Umbilical cord (tissue), 1 donor: ENCODE measurements at regions not wholly inside any gene's neighbourhood (a gene's known extent, or its start where the extent isn't known, plus 50 kb on each side); places are given as distances from the start of the nearest gene placed in this dataset.
"Not testable (repeated sequence)": the region's sequence is repeated elsewhere in the genome, so short reads cannot be mapped to it uniquely, and the experiment has no call there.

ENCODE experiments used
- DNase-seq: peaks from one replicate; pipeline ENCODE4 v3.0.0-alpha.2; 2015; ENCODE audit warnings: low spot score

DNA sequence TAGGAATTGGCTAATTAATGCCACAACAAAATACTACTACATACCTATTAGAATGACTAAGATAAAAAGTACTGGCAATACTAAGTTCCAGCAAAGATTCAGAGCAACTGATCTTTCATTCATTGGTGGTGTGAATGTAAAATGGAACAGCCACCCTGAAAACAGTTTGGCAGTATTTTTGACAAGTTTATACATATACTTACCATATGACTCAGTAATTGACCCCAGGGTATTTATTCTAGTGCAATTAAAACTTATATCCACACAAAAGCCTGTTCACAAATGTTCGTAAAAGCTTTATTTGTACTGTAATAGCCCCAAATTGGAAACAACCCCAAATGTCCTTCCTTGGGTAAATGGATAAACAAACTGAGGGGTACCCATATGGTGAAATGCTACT is 270.8 kb upstream of the ACTBL2 start:
- DNase-seq, result no peak

DNA sequence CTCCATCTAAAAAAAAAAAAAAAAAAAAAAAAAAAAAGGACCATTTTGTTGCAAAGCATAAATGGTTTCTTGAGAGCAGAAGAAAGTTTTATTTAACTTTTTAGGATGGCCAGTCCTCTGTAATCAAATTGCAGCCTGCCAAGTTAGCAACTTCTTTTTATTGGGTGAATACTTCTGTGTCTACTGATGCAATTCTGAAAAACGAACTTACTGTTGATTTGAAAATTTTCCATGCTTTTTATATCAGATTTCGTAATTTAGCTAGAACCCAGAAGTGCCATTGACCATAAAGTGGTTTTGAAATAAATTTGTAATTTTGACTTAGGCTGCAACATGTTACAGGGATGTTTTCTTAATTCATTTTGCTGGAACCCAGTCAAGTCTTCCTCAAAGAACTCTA is 269.1 kb upstream of the ACTBL2 start:
- DNase-seq, result no peak

DNA sequence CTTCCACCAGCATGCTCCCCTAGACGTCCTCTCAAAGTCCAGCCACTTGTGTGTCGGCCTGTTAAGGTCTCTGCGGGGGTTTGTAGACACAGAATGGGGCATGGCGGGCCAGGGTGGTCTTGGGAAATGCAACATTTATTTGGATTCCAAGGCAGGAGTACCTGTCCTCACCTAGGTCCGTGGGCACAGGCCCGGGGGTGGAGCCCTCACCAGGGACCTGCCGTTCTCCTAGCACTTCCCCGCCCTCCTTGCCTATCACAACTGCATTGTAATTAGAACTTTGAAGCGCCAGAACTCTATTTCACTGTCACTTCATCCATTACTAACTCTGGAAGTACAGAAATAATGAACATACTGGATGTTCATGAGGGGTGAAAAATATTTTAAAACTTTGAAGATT is 268.3 kb upstream of the ACTBL2 start:
- no peak for DNase-seq

GRCh38 chr5:57750282-57750681 is 267.7 kb upstream of the ACTBL2 start:
- DNase-seq, result no peak

- DNase-seq, result no peak
Measured at GRCh38 chr5:57749396-57749795, 266.8 kb upstream of the ACTBL2 start.

GRCh38 chr5:57745700-57746651 is 263.4 kb upstream of the ACTBL2 start:
- DNase-seq, result peak; percentile 74

DNA sequence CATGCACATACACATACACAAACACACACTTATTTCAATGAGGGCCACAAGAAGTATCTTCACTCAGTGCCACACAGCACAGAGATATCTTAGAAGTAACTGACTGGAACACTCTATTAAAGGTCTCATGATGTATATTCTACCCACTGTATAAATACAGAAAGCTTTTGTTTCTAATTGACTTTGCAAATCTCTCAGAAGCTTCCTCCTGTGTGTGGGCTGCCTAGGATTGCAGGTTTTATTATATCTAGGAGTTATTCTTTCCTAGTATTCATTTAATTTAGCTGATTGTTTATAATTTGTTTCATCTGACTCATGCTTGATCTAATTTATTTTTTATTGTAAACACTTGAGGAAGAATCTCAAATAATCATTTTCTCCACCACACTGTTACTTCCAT is 262.4 kb upstream of the ACTBL2 start:
- DNase-seq, result no peak

GRCh38 chr5:57741336-57741735 is 258.7 kb upstream of the ACTBL2 start:
- no peak for DNase-seq

- no peak for DNase-seq
Measured at GRCh38 chr5:57738787-57739186, 256.2 kb upstream of the ACTBL2 start.

- no peak for DNase-seq
Measured at GRCh38 chr5:57738301-57738700, 255.7 kb upstream of the ACTBL2 start.

GRCh38 chr5:57736716-57737115 is 254.1 kb upstream of the ACTBL2 start:
- DNase-seq, result no peak

- not testable (repeated sequence) for DNase-seq
Measured at GRCh38 chr5:57735279-57736153, 252.9 kb upstream of the ACTBL2 start.

DNA sequence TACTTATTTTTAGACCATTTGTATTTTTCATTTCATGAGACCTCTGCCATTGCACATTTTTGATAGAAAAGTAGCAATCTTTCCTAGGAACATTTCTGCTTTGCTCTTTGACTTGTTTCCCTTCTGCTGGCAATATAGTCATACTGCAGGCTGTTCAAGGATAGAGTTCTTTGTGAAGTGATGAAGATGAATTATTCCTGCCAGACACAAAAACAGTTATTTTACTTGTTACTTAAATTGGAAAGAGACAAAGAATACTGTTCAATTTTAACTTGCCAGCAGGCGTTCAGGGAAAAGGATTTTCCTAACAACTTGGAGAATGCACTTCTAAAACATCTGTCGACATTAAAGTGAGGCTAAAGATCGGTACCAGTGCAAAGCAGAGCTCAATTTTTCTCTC is 251.7 kb upstream of the ACTBL2 start:
- DNase-seq, result no peak

- no peak for DNase-seq
Measured at GRCh38 chr5:57727591-57727990, 245.0 kb upstream of the ACTBL2 start.

- no peak for DNase-seq
Measured at GRCh38 chr5:57725658-57726504, 243.3 kb upstream of the ACTBL2 start.

DNA sequence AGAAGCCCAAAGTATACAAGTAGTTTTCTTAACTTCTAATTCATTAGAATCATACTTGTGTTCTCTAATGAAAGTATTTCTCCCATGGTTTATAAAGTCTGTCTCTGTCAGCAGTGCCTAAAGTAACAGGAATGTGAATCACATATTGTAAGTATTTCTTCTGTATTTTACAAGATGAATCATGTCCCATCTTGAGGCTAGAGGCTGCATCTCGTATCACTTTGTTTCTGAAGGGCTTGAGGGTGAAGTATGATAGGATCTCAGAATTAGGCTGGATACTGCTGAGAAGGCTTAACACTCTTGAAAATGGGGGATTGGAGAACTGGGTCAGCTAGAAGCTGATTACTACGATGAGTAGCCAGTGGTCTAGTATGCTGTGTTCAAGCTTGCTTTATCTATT is 242.2 kb upstream of the ACTBL2 start:
- DNase-seq, result peak; percentile 56

- no peak for DNase-seq
Measured at GRCh38 chr5:57721226-57721625, 238.6 kb upstream of the ACTBL2 start.

GRCh38 chr5:57720656-57721055 is 238.0 kb upstream of the ACTBL2 start:
- DNase-seq, result no peak

- DNase-seq, result no peak
Measured at GRCh38 chr5:57719216-57719615, 236.6 kb upstream of the ACTBL2 start.

DNA sequence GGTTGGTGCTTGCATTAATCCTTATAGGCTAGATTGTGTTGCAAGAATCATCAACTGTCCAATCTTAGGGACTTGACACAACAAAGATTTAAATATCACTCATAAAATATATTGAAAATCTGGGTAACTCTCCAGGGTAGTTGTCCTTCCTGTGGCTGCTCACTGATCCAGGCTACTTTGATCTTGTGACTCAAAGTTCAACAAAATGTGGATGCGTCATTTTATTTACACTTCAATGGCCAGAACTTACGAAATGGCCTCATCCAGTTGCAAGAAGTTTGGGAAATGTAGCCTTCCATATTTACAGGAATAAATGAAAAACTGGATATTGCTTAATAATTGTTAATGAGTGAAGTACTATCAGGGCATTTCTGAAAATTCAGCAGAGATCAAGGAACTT is 235.5 kb upstream of the ACTBL2 start:
- DNase-seq, result no peak

DNA sequence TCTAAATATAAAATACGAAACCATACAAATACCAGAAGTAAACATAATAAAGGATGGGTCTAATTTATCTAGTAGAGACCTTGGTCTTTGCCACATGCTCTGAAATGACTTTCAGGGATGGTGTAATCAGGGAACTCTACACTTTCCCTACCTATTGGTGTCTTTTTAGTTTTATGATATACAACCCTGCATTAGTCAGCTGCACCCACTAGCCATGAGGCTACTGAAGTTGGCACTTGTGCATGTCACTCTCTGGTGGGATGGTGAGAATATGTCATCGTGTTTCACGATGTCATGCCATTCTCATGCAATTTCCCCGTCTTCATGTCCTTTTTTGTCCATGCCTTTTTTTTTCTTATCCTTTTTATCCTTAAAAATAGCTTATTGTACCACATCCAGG is 234.9 kb upstream of the ACTBL2 start:
- DNase-seq, result no peak

- DNase-seq, result no peak
Measured at GRCh38 chr5:57716661-57717060, 234.1 kb upstream of the ACTBL2 start.
